NCI-H69 (cell line): ENCODE measurements at regions not wholly inside any gene's neighbourhood (a gene's known extent, or its start where the extent isn't known, plus 50 kb on each side); places are given as distances from the start of the nearest gene placed in this dataset.

Experiments used
- DNase-seq: peaks from one replicate; lab custom pipeline; 2025; lab: John Stamatoyannopoulos, UW

- peak; percentile 80 for DNase-seq
Measured at GRCh38 chr22:45096256-45096907, 67.3 kb upstream of the NUP50 start.

DNA sequence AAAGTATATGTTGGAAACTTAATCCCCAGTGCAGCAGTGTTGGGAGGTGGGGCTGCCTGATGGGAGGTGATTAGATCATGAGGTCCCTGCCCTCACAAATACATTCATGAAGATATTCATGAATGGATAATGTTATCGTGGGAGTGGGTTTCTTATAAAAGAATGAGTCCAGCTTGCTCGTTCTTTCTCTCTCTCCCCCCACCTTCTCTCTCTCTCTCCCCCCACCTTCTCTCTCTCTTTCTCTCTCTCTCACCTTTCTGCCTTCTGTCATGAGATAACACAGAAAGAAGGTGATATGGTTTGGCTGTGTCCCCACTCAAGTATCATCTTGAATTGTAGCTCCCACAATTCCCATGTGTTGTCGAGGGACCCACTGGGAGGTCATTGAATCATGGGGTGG is 66.7 kb upstream of the NUP50 start:
- DNase-seq, result no peak

DNA sequence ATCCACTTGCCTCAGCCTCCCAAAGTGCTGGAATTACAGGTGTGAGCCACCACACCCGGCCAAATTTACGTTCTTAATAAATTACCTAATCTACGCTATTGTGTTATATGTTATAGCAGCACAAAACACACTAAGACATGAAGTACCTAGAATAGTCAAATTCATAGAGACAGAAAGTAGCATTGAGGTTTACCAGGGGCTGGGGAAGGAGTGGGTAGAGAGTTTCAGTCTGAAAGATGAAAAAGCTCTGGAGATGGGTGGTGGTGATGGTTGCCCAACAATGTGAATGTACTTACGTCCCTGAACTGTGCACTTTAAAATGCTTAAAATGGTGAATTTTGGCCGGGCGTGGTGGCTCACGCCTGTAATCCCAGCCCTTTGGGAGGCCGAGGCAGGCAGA is 65.7 kb upstream of the NUP50 start:
- no peak for DNase-seq

DNA sequence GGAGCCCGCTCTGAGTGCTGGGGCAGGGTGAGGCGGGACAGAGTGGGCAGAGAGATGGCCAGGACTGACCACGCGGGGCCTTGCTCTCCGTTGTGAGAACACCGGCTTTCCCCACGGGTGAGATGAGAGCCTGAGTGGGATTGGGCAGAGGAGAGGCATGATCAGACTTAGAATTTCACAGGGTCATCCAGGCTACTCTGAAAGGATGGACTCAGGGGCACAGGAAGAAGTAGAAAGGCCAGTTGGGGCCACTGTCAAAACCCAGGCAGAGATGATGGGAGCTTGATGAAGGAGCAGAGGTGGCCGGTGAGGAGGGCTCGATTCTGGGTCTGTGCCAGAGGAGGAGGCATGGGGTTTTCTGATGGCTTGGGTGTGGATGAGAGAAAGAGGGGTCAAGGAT is 63.8 kb upstream of the NUP50 start:
- no peak for DNase-seq

- peak; percentile 73 for DNase-seq
Measured at GRCh38 chr22:45101515-45102227, 62.1 kb upstream of the NUP50 start.

DNA sequence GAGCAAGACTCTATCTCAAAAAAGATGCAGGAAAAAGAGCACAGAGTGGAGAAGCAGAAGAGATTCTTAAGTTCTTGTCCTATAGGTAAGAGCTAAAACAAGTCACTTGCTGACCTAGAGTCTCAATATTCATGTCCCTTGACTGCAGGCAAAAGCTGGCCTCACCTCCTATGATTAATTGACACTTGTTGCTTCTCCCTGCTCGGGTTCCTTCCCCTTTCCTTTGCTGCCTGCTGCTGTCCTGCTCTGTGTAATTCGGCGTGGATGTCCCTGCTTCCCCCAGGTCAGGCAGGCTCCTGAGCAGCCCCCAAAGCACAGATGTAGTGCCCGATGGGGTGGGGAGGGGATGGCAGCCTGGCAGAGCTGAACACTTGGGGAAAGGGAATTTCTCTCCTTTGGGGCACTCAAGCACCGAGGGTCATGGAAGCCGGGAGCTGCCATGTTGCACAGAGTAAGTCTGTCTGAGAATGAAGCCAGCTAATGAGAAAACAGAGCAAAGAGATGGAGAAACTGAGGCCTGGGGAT is 60.8 kb upstream of the NUP50 start:
- DNase-seq, result no peak

- DNase-seq, result no peak
Measured at GRCh38 chr22:45103756-45104155, 60.0 kb upstream of the NUP50 start.

DNA sequence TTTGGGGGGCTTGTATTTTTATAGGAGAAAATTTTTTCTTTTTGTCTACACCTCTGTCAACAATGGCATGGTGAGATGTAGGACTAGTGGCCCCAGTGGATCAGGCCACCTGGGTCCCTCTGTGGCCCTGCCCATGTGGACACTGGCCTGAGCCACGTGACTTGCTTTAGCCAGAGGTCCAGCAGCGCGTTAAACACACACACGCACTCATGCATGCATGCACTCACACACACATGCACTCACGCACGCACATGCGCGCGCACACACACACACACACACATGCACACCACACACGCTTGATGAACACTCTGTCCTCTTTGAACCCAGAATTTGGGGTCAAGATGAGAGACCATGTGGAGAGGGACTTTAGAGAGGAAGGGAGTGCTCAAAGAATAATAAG is 59.4 kb upstream of the NUP50 start:
- DNase-seq, result no peak

GRCh38 chr22:45105281-45105702 is 58.4 kb upstream of the NUP50 start:
- peak; percentile 49 for DNase-seq

GRCh38 chr22:45107671-45108070 is 56.1 kb upstream of the NUP50 start:
- DNase-seq, result no peak

DNA sequence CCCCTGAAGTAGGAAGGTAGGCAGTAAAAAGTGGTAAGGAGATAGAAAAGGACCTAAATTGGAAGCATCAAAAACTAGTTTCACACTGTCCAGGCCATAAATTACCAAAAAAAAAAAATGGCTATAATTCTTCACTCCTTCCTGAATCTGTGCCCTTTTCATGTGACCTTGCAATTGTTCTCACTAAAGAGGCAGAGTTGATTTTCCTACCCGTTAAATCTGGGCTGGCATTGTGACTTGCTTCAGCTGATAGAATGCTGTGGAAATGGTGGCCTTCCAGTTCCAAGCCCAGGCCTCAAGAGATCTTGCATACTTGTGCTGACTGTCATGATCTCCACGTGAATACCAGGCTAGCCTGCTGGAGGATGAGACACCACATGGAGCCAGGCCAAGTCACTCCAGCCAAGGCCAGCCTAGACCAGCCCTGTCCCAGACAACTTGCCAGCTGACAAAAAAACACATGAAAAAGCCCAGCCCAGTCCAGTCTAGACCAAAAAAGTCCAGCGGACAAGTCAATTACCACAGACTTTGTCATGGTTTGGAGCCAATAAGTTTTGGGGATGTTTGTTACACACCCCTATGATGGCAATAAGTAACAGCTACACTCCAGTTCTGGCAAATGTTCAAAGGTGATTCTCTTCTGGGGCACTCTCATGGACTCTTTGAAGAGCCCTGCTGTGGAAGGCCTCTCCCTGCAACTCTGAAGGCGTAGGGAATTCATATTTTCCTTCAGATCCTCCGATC is 51.4 kb upstream of the NUP50 start:
- no peak for DNase-seq
